Heart right ventricle (tissue), 16 donors: ENCODE measurements at regions not wholly inside any gene's neighbourhood (a gene's known extent, or its start where the extent isn't known, plus 50 kb on each side); places are given as distances from the start of the nearest gene placed in this dataset.
A peak's percentile ranks its signal among the peaks of the same experiment; 100 is the strongest.

Source experiments
- ATAC-seq, 8 donors: fragments of 200-7000 bp; cut with Tn5 transposase; one replicate each; pipeline ENCODE4 v1.9.1; 2020; ENCODE audit warnings: mild to moderate bottlenecking in 8 of 8, moderate library complexity in 8 of 8, moderate number of reproducible peaks in 1 of 8
- DNase-seq, 2 donors: peaks; one replicate each; pipeline ENCODE4 v3.0.0-alpha.2; 2020
- H3K27ac ChIP-seq, 10 donors: fragments of 200-600 bp; sonication (generic) in 2 of 10; one replicate each; pipeline versions ENCODE4 v1.5.0 to v1.8.0; 2020 to 2022; ENCODE audit warnings: mild to moderate bottlenecking in 3 of 10
- H3K27me3 ChIP-seq, 7 donors: fragments of 200-600 bp; one replicate each; pipeline ENCODE4 v1.8.0; 2021 to 2022; ENCODE audit warnings: mild to moderate bottlenecking in 2 of 7
- H3K36me3 ChIP-seq, 9 donors: fragments of 200-600 bp; sonication (generic) in 1 of 9; one replicate each; pipeline versions ENCODE4 v1.5.0 to v1.8.0; 2020 to 2022; ENCODE audit warnings: mild to moderate bottlenecking in 2 of 9
- H3K4me1 ChIP-seq, 9 donors: fragments of 200-600 bp; sonication (generic) in 1 of 9; one replicate each; pipeline versions ENCODE4 v1.5.0 to v1.8.0; 2020 to 2022; ENCODE audit warnings: mild to moderate bottlenecking in 4 of 9
- H3K4me3 ChIP-seq, 10 donors: fragments of 200-600 bp; sonication (generic) in 2 of 10; one replicate each; pipeline versions ENCODE4 v1.5.0 to v1.8.0; 2020 to 2022; ENCODE audit warnings: mild to moderate bottlenecking in 7 of 10, moderate library complexity in 2 of 10
- H3K9me3 ChIP-seq, 11 donors: fragments of 200-600 bp in 10 of 11; sonication (generic) in 2 of 11; one replicate each; pipeline versions ENCODE4 v1.5.0 to v1.8.0; 2013 to 2022; ENCODE audit warnings: mild to moderate bottlenecking in 2 of 11, control low read depth in 1 of 11, moderate library complexity in 1 of 11
- CTCF ChIP-seq, 9 donors: fragments of 200-600 bp; sonication (generic) in 2 of 9; IDR thresholded peaks; one replicate each; pipeline versions ENCODE4 v1.5.0 to v1.8.0; 2021 to 2022; ENCODE audit warnings: antibody characterized with exemption in 9 of 9, mild to moderate bottlenecking in 5 of 9, moderate library complexity in 1 of 9
- WGBS, 2 donors: extraction: QIAGEN DNeasy Blood & Tissue Kit; methylation state at CpG; one replicate each; pipeline ENCODE4 v1.1.7; 2013; ENCODE audit warnings: inconsistent platforms in 1 of 2; 5-methylcytosine and 5-hydroxymethylcytosine counted together
- intact Hi-C, 10 donors: fragments of 100-400 bp; cut with DNase I; formaldehyde crosslinking; loops; one replicate each; pipeline versions ENCODE4 v1.11.1 to v1.14.2; 2022
- donor health status: Arrhythmogenic right ventricular cardiomyopathy.
- donor health status: ischemic (EF 13 %, LVEDD 7.1; RV severe dilation, severe dysfunction).
- donor health status: healthy with polysubstance abuse.
- donor health status: DM: no; HTN: yes; CAD: no.
- donor health status: DM: no; HTN: no; CAD: no.
- donor health status: ischemic (EF 25% LVEDD 6.9; RV normal size, moderate dysfunction).
- donor health status: ischemic (EF 25% LVEDD 5.7; RV mildly dilated, moderate dysfunction).
- donor health status: healthy.
- donor health status: DM: yes; HTN: yes; CAD: no.
- donor health status: Ischemic cardiomyopathy.
- donor health status: ischemic (EF 35%, LVEDD 5.7; RV mildly dilated, moderate dysfunction).
- donor health status: nonischemic (EF 11% LVEDD 7.7; RV severe dilation, severe dysfunction).
- donor health status: DM: yes; HTN: yes; CAD: no.
- donor health status: PGD.
- donor health status: ischemic (EF 29% LVEDD 5.4; RV normal size, mild dysfunction).
- donor health status: nonischemic (EF 23%, LVEDD 6.1; RV moderate dilation, normal function).

GRCh38 chr22:23385678-23386631 lies 194.1 kb downstream of the IGLL1 start:
- WGBS, 2 donors = 34 to 37% methylated on average over 20 of the region's 20 CpGs
- peak; percentile 96 to 100 (median 99) for TF ChIP-seq CTCF (IDR thresholded peaks at IDR 0.05)
- no peaks in the 10 kb centered on the region for H3K36me3 ChIP-seq
- peaks cover 0 to 11% (median 3%) of the 10 kb centered on the region in 7 donors for H3K27me3 ChIP-seq
- H3K9me3 ChIP-seq = no peaks in the 10 kb centered on the region
- peak; percentile 80 to 91 (median 85) for ATAC-seq
- intact Hi-C loops = loop anchor here in 9 of 10 donors (2.0 to 10.0 kb wide), 14 partner anchors 64 to 431 kb away; no protein-coding TSS in a partner anchor
- peaks cover 0 to 7% (median 0%) of the 10 kb centered on the region in 9 donors for H3K4me1 ChIP-seq
- H3K4me3 ChIP-seq = no peak overlapping the region
- DNase-seq = peak; percentile 73 to 85
- no peak overlapping the region for H3K27ac ChIP-seq

- intact Hi-C loops = loop anchor here in 8 of 10 donors (2.0 to 10.0 kb wide), 11 partner anchors 63 to 430 kb away; no protein-coding TSS in a partner anchor
Measured at GRCh38 chr22:23384923-23385677, 195.0 kb downstream of the IGLL1 start.

GRCh38 chr22:23384431-23384830 lies 195.7 kb downstream of the IGLL1 start:
- peaks cover 0 to 7% (median 0%) of the 10 kb centered on the region in 9 donors for H3K4me1 ChIP-seq
- no peaks in the 10 kb centered on the region for H3K36me3 ChIP-seq
- peaks cover 0 to 11% (median 3%) of the 10 kb centered on the region in 7 donors for H3K27me3 ChIP-seq
- no peak for DNase-seq
- 66 to 77% methylated on average over 10 of the region's 10 CpGs for WGBS, 2 donors
- no peaks in the 10 kb centered on the region for H3K9me3 ChIP-seq
- no peak overlapping the region for H3K4me3 ChIP-seq
- no peak for ATAC-seq
- no peak overlapping the region for H3K27ac ChIP-seq
- no peak for TF ChIP-seq CTCF (IDR thresholded peaks at IDR 0.05)
- intact Hi-C loops = loop anchor here in 5 of 10 donors (2.0 to 10.0 kb wide), 5 partner anchors 80 to 430 kb away; no protein-coding TSS in a partner anchor

More at GRCh38 chr22:23384923-23385677, 195.0 kb downstream of the IGLL1 start:
- no peak for TF ChIP-seq CTCF (IDR thresholded peaks at IDR 0.05)
- 77 to 82% methylated on average over 14 of the region's 14 CpGs for WGBS, 2 donors
- DNase-seq = no peak
- Histone ChIP-seq H3K4me3 (no peak overlapping the region), H3K36me3 (no peaks in the 10 kb centered on the region), H3K4me1 (peaks cover 0 to 7% (median 0%) of the 10 kb centered on the region in 9 donors), H3K9me3 (no peaks in the 10 kb centered on the region), H3K27ac (no peak overlapping the region), H3K27me3 (peaks cover 0 to 11% (median 3%) of the 10 kb centered on the region in 7 donors)
- peak in 2 of 8 donors; percentile 5 to 8 for ATAC-seq
